ENCODE measurements at regions not wholly inside any gene's neighbourhood (a gene's known extent, or its start where the extent isn't known, plus 50 kb on each side); places are given as distances from the start of the nearest gene placed in this dataset.
"Not testable (repeated sequence)": the region's sequence is repeated elsewhere in the genome, so short reads cannot be mapped to it uniquely, and the experiment has no call there.

DNA sequence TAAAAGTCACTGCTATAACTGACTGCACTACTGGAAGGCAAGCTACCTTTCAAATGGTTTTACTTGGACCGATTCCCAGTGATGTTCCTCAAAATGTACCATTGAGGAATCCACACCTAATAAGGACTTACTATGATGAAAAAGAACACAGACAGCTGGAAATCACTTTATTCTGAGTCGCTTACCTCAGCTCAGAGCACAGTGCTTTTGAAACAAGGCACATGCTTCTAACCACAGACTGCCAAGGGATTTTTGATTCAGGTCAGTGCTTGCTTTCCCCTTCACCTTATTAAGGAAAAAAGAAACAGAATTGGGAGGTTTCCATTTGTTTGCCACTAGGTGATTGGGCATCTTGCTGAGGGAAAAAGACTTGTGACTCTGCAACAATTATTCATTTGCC, 707.5 kb upstream of the FSHR start:
- DNase-seq: no peak

DNA sequence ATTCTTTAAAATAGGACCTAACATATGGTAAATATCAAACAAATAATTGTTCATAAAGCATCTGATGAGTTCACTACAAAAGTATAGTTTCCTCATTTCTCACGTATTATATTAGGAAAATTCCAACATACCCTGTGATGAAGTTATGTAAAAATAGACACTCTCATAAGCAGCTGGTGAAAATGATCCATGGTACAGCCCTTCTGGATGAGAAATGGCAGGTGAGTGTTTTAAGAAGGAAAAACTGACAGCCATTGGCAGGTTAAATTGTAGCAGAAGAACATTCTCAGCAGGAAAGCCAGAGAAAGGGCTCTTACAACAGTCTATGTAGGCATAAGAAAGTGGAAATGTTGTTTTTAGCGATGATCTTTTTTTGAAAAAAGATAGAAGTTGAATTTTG, 706.5 kb upstream of the FSHR start:
- DNase-seq: no peak

DNA sequence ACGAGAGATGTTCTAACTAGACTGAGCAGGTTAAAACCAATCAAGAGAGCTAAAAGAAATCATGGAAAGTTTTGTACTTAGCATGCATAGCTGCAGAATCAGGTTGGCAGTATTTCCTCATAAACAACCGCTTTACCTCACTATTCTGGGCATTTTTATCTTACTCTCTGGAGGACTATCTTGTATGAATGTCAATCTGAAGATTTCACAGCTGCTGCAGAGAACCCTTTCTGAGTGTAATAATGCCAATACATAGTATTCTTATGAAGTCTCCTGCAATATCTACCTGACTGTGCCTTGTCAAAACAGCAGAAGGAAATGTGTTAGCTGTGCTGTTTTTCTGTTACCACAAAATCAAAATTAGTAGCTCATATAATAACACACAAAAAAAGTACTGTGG, 705.9 kb upstream of the FSHR start:
- no peak for DNase-seq

DNA sequence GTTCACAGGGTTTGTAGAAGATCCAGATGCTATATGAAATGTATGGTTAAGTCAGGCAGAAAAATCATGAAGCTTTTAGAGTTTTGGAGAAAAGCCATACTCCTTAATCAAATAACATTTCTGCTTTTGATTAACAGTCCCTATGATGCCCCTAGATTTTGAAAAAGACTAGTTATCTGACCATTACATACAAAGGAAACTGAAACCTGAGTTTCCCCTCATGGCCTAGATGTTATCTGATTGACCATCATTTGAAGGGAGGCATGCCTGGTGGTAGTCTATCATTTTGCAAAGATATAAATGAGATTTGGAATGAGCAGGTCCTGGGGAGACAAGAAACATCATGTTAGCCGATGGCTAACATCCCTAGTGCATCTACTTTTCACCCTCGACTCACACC, 704.3 kb upstream of the FSHR start:
- DNase-seq: no peak

DNA sequence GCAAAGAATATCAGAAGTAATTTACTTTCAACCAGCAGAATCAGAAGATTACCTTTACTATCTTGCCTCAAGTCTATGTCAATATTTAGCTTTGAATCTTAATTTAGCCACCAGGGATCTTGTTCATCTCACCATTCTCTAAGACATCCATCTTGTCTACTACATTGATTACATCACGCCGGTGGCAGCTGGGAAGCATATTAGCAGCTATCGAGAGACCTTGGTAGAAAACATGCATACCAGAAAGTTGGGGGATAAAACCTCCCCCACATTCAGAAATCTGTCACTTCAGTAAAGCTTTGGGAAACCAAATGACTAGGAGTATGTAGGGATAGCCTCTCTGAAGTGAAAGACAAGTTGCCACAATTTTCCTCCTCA, 703.8 kb upstream of the FSHR start:
- no peak for DNase-seq

DNA sequence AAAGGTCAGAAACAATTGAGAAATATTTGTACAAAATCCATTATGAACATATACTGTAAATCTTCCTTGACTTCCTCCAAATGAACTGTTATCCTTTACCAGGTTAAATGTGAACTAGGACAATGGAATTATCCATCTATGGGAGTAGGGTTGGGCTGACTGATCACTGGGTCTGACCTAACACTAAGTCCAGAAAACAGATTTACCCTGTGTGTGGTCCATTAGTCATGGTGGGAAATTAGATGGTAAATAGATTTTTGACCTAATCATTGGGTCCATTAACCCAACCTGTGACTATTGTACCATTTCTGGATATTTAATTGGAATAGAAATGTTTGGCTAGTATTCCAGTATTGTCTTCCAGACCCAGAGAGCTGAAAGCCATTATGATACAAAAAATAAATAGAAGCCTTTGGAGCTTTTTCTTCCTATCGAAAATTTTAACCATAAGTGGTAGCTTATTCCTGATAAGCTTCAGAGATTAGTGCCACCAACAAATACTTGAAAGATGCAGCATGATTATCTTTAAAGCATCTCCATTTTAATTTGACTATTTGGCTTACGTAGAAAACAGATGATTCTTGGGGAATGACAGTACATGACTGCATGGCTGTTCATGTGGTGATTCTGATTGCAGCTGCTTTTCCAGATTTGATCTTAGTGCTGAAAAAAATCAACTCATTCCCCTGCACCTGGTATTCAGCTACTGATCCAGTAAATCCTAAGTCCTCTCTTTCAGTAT, 703.2 kb upstream of the FSHR start:
- no peak for DNase-seq

DNA sequence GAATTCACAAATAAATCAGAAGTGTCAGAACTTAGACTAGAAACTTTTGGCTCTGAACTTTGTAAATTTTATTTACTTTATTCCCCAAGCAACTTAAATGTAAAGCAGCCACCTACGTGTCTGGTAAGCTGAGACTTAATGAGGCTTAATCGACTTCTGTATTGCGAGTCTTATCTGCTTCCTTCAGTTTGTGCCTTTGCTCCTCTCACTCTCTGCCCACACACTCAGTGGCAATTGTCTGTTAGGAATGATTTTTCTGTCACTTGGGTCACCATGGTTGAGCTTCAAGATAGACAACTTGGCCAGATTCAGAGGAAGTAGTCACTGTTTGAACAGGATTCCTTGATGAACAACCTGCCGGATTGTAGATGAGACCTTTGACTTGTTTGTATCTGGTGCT, 691.4 kb upstream of the FSHR start:
- DNase-seq: no peak

DNA sequence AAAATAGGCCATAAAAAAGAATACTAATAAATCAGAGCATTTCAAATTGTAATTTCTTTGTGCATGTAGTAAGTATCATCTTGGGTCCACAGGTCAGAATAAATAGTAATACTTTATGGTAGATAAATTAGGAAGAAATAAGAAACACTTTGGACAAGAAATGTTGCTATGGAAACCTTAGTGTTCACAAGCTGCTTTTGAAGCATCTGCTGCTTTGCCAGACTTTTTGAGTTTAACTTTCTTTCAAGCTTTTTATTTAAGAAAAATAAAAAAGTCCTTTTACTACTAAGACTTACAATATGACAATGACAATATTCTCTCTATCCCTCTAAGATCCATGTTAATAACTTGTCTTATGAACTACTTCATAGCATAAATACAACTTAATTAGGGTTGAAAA, 690.7 kb upstream of the FSHR start:
- no peak for DNase-seq

DNA sequence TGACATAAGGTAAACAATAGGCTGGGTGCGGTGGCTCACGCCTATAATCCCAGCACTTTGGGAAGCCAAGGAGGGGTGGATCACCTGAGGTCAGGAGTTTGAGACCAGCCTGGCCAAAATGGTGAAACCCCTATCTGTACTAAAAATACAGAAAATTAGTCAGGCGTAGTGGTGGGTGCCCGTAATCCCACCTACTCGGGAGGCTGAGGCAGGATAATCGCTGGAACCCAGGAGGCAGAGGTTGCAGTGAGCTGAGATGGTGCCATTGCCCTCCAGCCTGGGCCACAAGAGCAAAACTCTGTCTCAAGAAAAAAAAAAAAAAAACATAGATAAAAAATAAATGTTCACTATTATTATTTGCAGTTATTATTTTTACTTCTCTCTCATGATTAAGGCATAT, 689.8 kb upstream of the FSHR start:
- DNase-seq: not testable (repeated sequence)

DNA sequence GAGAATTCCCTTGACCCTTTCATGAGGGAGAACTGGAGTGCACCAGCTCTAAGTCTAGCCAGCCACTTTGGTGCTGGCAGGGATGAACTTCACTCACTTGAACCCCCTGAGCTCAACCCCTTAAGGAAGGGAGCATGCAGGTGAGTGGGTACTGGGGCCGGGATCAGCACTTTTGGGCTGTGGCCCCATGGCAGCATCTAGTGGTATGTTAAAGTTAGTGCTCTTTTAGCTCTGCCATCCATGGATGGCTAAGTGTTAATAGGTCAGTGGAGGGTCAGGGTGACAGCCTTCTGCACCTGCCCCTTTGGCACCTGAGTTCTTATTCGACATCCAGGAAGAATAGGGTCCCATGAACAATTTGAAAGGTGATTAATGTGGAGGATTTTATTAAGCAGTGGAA, 689.0 kb upstream of the FSHR start:
- no peak for DNase-seq

DNA sequence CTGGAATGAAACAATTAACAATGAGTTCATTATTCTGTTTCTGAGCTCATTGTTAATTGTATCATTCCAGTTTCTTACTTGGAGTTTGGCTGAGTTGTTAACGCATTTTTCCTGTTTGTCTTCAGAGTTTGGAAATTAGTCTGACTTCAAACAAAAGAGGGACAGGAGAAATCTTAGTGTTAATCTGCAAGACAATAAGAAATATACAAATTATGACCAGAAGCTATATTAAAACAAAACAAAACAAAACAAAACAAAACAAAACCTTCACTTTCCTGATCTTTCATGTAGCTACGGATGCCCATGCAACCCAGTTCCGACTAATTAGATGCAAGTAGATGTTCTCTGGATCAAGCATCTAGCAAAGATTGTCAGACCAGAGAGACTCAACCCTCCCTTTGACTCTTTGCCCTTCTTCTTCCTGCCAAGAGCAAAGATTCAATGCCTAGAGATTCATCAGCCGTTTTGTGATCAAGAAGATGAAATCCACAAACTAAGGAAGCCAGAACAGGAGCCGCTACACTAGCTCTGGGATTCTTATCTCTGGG, 686.2 kb upstream of the FSHR start:
- DNase-seq: no peak

DNA sequence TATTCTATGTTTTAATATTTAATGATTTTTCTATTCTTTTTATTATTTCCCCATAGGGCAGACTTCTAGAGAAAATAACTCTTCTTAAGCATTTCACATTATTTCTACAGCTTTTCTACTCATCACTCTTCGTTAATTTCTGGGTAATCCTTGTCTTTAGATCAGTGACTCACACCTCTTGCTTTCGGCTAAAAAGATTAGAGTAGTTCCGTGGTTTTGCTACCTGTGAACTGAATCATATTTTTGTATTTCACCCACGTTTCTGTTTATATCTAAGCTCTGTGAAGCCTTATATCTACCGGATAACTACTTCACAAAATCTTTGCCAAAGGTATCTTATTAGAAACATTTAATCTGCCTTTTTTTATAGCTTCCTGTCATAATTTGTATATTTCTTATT, 685.5 kb upstream of the FSHR start:
- DNase-seq: no peak

DNA sequence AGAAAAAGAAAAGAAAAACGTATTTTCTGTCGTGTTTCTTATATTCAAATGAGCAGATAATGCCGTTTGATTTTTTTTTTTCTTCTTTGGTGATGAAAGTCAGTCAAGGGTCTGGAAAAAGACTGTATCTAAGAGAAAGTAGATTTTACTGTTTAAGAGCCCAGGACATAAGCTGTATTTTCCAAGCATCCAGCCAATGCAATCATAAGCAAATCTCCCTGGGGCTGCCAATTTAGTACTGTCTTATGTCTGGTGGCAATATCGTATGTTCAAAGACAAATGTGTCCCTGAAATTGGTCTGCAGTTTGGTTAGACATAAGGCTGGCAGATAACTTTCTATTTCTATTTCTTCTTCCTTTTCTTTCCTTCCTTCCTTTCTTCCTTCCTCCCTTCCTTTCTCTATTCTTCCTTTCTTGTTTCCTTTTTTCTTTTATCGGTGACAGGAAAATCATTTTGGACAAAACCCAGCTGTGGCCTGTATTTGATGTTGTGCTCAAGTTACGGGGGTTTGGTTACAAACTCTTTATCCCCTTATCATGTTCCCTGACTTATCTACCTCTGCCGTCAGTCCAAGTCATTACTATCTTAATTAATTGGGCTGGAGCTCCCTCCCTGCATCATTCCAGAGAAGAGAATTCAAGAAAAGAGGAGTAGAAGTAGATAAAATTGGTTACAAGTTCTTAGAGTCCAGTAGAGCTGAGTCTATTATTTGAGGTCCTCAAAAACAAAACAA, 683.4 kb upstream of the FSHR start:
- no peak for DNase-seq

DNA sequence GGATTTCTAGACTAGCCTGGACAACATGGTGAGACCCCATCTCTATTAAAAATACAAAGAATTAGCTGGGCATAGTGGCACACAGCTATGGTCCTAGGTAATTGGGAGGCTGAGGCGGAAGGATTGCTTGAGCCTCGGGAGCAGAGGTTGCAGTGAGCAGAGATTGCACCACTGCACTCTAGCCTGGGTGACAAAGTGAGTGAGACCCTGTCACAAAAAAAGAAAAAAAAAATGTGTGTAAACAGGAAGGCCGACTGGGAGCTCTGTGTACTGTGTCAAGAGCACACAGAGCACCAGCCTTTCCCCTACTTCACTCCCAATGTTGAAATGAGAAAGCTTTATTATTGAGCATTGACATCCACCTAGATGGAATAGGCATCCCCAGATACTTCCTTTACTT, 681.7 kb upstream of the FSHR start:
- no peak for DNase-seq

DNA sequence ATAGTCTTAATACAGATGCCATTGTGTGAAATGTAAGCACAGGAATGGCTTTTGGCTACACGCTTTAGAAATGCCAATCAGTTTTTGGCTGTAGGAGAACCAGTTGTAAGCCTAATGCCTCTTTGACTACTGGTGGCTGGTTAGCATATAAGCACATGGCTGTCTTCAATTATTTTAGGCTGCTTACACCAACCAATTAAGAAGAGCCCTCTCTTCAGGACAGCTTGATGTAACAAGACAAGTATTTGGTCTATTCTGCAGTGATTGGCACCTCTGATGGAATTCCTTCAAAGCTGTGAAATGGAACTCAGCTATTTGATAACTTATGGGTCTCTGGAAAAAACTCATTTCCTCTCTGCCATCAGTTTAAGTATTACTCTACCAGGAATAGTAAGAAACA, 680.1 kb upstream of the FSHR start:
- no peak for DNase-seq

DNA sequence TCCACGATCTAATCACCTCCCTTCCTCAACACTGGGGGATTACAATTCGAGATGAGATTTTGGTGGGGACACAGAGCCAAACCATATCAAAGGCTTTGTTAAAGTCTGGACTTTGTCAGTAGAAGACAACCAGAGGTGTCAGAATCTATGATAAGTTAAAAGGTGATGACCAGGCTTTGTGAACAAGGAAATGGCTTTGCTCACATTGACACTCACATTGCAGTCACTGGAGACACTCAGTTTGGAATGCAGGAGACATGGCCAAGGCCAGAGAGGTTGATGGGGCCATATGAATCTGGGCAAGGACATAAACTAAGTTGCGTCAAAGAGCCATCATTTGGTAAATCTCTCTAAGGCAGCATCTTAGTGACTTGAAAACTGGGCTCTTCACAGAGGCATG, 678.2 kb upstream of the FSHR start:
- no peak for DNase-seq

DNA sequence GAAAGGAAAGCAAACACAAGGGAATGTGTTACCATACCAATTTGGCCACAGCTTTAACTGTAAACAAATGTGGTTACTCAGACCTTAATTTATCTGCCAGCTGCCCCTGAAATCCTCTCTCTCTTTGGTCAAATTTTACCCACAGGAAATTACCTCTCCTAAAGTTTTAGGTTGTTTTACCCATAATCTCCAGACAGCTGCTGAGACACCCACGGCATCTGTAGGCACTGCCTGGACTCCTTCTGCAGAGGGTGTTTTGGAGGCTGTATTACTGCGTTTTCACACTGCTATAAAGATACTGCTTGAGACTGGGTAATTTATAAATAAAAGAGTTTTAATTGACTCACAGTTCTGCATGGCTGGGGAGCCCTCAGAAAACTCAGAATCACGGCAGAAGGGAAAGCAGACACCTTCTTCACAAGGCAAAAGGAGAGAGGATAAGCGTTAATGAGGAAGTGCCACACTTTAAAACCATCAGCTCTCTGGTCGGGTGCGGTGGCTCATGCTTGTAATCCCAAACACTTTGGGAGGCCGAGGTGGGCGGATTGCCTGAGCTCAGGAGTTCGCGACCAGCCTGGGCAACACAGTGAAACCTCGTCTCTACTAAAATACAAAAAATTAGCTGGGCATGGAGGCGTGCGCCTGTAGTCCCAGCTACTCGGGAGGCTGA, 677.5 kb upstream of the FSHR start:
- DNase-seq: no peak

DNA sequence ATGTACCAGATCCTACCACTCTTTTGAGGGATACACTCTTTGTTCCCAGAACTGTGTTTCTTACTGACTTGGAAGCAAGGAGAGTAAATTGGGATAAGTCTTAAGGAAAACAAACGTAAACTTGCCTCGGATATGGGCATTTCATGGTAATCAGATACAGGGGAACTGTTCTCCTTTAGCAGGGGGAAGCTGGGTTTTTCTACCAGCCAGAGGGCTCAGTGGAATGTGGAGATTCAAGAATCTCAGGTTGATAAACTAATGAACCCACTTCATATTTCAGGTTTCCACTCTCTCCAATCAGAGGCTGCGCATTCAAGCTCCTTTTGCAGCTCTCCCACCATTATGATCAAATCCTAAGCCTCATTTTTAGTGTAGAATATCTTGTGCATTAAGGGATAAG, 676.5 kb upstream of the FSHR start:
- DNase-seq: no peak

DNA sequence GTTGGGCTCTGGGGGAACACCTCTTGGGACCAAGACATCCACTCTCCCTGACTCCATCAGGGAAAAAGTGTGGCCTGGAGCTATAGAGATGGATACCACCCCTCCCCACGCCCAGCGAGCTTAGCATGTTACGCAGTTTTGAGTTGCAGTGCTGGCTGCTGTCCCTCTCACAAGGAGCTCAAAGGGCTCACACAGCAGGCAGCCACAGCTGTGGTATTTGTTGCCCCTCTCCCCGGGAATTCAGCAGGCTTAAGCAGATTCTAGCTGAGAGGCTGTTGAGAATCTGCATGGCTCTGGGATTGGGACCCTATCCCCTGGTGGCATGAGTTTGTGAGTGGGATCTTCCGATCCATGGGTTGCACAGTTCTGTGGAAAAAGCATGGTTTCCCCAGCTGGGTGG, 673.1 kb upstream of the FSHR start:
- DNase-seq: no peak

DNA sequence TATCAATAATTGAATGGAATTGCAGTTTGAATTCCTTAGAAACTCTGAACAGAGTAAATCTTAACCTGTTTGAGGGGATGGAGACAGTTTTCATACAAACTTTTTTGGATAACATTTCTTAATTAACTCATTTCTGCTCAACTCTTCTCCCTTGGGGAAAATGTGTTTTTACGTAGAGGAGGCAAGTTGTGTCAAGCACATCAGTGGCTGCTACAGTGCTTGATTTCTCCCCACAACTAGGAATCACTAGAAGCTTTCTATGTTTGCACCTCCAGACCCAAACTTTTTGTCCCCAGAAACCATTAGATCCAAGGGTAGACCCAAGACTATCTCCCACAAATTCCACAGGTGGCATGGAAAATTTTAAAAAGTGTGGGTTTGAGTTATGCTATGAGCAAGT, 658.9 kb upstream of the FSHR start:
- DNase-seq: no peak

DNA sequence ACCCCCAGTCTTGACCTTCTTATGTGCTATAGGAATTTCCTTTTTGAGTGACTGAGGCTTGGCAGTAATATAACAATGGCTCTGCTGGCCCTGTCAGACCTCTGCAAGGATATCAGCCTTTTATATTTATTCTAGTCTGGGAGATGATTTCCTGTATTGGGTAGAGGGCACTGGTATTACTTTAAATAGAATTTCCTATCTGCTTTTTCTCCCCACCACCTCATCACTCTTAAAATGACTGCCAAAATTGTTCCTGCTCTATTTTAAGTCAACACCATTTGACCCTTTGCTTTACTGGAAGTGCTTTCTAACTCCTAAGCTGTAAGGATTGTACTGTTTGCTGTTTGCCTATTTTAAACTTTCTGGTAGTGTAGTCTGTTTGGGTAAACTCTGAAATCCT, 658.4 kb upstream of the FSHR start:
- no peak for DNase-seq

DNA sequence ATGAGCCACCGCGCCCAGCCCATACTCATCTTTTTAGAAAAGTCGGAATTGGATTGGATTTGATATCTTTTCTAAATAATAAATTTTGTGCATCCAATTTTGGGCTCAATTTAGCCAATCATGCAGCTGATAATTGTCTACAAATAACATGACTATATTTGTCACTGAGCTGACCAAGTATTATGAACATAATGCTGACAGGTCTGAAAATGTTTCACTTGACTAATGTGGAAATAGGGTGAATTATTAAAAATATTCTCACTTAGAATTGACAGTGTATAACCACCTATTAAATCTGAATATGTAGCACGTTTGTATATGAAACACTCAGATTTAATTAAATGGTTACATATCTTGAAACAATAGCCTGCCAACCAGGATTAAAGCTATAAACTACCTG, 657.2 kb upstream of the FSHR start:
- no peak for DNase-seq

DNA sequence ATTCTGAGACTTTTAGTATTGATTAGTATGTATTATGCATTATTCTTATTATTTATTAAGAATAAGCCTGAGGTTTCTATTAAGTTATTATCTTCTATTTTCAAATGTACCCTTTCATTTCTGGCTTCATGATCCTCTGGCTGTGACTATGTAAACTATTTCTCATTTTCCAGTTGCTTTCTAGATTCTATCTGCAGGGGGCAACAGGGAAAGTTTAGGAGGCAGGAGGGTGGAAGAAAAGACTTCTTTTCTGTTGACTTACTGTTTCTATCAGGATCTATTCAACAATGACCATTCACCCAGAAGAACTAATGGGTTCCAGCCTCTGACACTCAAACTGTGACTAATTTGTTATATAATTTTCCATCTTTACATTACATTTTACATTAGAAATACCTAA, 653.4 kb upstream of the FSHR start:
- DNase-seq: no peak

DNA sequence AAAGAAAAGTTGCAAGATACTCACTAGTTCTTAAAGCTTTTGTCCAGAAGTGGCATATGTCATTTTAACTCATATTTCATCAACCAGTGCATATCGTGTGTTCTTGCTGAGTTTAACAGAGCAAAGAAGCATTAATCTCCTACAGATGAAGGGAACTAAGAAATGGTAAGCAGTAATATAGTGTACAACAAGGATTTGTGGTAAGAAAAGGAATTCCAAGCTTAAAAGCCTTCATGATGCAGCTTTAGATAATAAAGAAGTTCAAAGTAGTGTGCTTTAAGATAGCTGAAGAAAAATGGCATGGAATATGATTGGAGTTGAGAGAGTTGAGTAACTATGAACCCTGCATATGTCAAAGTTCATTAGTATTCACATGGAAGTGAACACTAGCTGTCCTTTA, 649.8 kb upstream of the FSHR start:
- DNase-seq: no peak

All from SW 1271 (cell line).